Upper lobe of left lung (tissue), 4 donors: ENCODE measurements at regions not wholly inside any gene's neighbourhood (a gene's known extent, or its start where the extent isn't known, plus 50 kb on each side); places are given as distances from the start of the nearest gene placed in this dataset.

ENCODE experiments used
- EP300 ChIP-seq, 4 donors: sonication (generic); formaldehyde crosslinking; IDR thresholded peaks; one replicate each; pipeline ENCODE4 v1.5.1; 2017; ENCODE audit warnings: antibody characterized with exemption in 4 of 4, control low read depth in 2 of 4
- POLR2A ChIP-seq, 4 donors: fragments of 450-650 bp; IDR thresholded peaks; one replicate each; pipeline ENCODE4 v1.5.1; 2016 to 2017; ENCODE audit warnings: antibody characterized with exemption in 4 of 4, mild to moderate bottlenecking in 2 of 4
- POLR2AphosphoS5 ChIP-seq, 2 donors: sonication (generic); formaldehyde crosslinking; IDR thresholded peaks; one replicate each; pipeline ENCODE4 v1.5.1; 2017; ENCODE audit warnings: antibody characterized with exemption in 2 of 2
- TF ChIP-seq, protein P1 (sequence below), 6 experiments: fragments of 450-650 bp in 4 of 6; fragments of 200-600 bp in 2 of 6; sonication (generic) in 2 of 6; IDR thresholded peaks; one replicate each; pipeline ENCODE4 v1.5.1; 2016 to 2019; ENCODE audit warnings: antibody characterized with exemption in 6 of 6

DNA sequence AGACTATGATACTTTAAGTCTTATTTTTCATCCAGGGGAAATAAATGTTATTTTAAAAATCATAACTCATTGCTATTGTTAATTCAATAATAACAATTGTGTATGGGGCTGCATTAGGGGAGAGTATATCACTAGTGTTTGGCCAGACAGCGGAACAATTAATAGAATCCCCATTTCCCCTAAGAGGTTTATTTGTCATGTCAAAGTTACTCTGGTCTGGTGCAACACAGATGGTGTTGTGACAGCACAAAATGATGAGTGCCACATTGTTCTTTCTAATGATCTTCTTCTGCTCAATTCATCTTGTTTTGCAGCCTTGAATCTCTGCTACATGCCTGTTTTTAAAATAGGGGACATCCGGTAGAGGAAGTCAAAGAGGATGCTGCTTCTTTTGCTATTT is 351.6 kb downstream of the NSUN3 start:
- TF ChIP-seq, protein P1, sequence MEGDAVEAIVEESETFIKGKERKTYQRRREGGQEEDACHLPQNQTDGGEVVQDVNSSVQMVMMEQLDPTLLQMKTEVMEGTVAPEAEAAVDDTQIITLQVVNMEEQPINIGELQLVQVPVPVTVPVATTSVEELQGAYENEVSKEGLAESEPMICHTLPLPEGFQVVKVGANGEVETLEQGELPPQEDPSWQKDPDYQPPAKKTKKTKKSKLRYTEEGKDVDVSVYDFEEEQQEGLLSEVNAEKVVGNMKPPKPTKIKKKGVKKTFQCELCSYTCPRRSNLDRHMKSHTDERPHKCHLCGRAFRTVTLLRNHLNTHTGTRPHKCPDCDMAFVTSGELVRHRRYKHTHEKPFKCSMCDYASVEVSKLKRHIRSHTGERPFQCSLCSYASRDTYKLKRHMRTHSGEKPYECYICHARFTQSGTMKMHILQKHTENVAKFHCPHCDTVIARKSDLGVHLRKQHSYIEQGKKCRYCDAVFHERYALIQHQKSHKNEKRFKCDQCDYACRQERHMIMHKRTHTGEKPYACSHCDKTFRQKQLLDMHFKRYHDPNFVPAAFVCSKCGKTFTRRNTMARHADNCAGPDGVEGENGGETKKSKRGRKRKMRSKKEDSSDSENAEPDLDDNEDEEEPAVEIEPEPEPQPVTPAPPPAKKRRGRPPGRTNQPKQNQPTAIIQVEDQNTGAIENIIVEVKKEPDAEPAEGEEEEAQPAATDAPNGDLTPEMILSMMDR (IDR thresholded peaks at IDR 0.05) = no peak
- TF ChIP-seq POLR2AphosphoS5 (IDR thresholded peaks at IDR 0.05) (no peak), POLR2A (IDR thresholded peaks at IDR 0.05) (no peak), EP300 (IDR thresholded peaks at IDR 0.05) (no peak)
